ENCODE measurements at regions not wholly inside any gene's neighbourhood (a gene's known extent, or its start where the extent isn't known, plus 50 kb on each side); places are given as distances from the start of the nearest gene placed in this dataset.

DNA sequence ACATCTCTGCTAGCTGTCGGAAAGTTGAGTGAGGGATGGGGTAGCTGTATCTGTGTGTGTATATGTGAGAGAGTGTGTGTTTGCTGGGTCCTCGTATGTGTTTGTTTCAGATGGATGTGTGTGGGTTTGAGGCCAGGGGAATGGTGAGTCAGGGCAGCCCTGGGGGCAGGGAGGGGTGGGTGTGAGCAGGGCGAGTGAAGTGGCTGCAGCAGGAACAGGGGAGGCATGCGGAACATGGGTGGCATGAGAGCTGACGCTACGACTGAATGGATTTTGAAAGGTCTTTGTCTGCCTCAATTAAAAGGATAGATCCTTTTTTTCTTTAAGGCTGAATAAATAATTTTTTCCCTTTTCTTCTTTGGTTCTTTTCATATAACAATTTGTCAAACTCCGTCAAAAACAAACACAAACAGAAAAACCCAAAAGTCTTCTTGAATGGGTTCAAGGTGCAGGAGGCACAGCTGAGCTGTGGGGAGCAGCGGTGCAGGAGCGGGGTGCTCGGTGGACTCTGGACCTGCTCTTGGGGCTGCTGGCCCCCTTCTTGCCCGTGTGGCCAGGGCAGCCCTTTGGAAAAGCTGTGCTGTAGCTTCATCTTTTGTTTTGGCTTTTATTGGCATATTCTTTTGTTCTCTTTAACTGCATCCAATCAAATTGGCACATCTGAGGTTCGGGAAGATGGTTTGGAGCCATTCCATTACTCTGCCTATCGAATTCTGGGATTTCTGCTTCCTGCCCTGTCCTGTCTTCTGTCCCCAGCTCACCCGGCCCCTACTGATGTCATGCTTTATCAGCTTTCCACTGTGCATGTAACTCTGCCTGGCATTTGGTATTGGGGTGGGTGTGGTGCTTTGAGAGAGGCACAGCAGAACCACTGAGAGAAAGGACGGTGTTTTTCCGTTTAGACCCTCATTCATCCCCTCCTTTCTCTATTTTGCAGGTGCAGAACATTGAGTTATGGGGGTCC is 80.1 kb downstream of the ADAMTS15 start:
- intact Hi-C loops (cut with micrococcal nuclease; ENCODE audit: unreplicated experiment), result no loop called here
- TF ChIP-seq SIN3A (IDR thresholded peaks at IDR 0.05; ENCODE audit: borderline replicate concordance, insufficient read depth, low read depth, low read length) (no peak), POLR2AphosphoS5 (IDR thresholded peaks at IDR 0.05; ENCODE audit: low read depth, low read length) (no peak), CTCF (IDR thresholded peaks at IDR 0.05) (no peak), TCF7L2 (IDR thresholded peaks at IDR 0.05; ENCODE audit: low read depth, low read length) (no peak)
- TF ChIP-seq, protein P1, sequence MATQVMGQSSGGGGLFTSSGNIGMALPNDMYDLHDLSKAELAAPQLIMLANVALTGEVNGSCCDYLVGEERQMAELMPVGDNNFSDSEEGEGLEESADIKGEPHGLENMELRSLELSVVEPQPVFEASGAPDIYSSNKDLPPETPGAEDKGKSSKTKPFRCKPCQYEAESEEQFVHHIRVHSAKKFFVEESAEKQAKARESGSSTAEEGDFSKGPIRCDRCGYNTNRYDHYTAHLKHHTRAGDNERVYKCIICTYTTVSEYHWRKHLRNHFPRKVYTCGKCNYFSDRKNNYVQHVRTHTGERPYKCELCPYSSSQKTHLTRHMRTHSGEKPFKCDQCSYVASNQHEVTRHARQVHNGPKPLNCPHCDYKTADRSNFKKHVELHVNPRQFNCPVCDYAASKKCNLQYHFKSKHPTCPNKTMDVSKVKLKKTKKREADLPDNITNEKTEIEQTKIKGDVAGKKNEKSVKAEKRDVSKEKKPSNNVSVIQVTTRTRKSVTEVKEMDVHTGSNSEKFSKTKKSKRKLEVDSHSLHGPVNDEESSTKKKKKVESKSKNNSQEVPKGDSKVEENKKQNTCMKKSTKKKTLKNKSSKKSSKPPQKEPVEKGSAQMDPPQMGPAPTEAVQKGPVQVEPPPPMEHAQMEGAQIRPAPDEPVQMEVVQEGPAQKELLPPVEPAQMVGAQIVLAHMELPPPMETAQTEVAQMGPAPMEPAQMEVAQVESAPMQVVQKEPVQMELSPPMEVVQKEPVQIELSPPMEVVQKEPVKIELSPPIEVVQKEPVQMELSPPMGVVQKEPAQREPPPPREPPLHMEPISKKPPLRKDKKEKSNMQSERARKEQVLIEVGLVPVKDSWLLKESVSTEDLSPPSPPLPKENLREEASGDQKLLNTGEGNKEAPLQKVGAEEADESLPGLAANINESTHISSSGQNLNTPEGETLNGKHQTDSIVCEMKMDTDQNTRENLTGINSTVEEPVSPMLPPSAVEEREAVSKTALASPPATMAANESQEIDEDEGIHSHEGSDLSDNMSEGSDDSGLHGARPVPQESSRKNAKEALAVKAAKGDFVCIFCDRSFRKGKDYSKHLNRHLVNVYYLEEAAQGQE (IDR thresholded peaks at IDR 0.05; ENCODE audit: insufficient read depth in 1 of 2, low read depth in 2 of 2, low read length in 1 of 2), result no peak
- ChIA-PET POLR2A (no interaction called here), CTCF (no interaction called here)
- no peak overlapping the region for H3K27ac ChIP-seq (ENCODE audit: low read length)
- no peaks in the 10 kb centered on the region for H3K27me3 ChIP-seq (ENCODE audit: control insufficient read depth, insufficient read depth, low read length)
- DNase-seq (ENCODE audit: low read depth, low spot score) (no peak), ATAC-seq (no peak)
- BruUV-seq (replicated peaks), result no TSS peak
- no peaks in the 10 kb centered on the region for H3K36me3 ChIP-seq (ENCODE audit: control insufficient read depth, insufficient read depth, low read length)
- H3K4me1 ChIP-seq (ENCODE audit: control insufficient read depth, insufficient read depth, low read length), result no peaks in the 10 kb centered on the region
- H3K4me3 ChIP-seq (ENCODE audit: low read depth in 2 of 2, low read length in 2 of 2), result no peak overlapping the region
- H3K9me3 ChIP-seq (ENCODE audit: control insufficient read depth, insufficient read depth, low read depth, low read length), result no peaks in the 10 kb centered on the region
- in situ Hi-C loops (cut with HindIII; ENCODE audit: low pct_unique_long_range_greater_than_20kb, low sequenced_read_pairs), result no loop called here

GRCh38 chr11:130529366-130529765 is 80.9 kb downstream of the ADAMTS15 start:
- TF ChIP-seq TCF7L2 (IDR thresholded peaks at IDR 0.05; ENCODE audit: low read depth, low read length), result no peak
- no peak for TF ChIP-seq POLR2AphosphoS5 (IDR thresholded peaks at IDR 0.05; ENCODE audit: low read depth, low read length)
- TF ChIP-seq, protein P1 (IDR thresholded peaks at IDR 0.05; ENCODE audit: insufficient read depth in 1 of 2, low read depth in 2 of 2, low read length in 1 of 2), result no peak
- no peak for TF ChIP-seq SIN3A (IDR thresholded peaks at IDR 0.05; ENCODE audit: borderline replicate concordance, insufficient read depth, low read depth, low read length)
- no peak for TF ChIP-seq CTCF (IDR thresholded peaks at IDR 0.05)
- POLR2A ChIA-PET, result no interaction called here
- DNase-seq (ENCODE audit: low read depth, low spot score) (no peak), ATAC-seq (no peak)
- in situ Hi-C loops (cut with HindIII; ENCODE audit: low pct_unique_long_range_greater_than_20kb, low sequenced_read_pairs) (no loop called here), intact Hi-C loops (cut with micrococcal nuclease; ENCODE audit: unreplicated experiment) (no loop called here)
- Histone ChIP-seq H3K9me3 (ENCODE audit: control insufficient read depth, insufficient read depth, low read depth, low read length) (no peaks in the 10 kb centered on the region), H3K4me3 (ENCODE audit: low read depth in 2 of 2, low read length in 2 of 2) (no peak overlapping the region), H3K27ac (ENCODE audit: low read length) (no peak overlapping the region), H3K4me1 (ENCODE audit: control insufficient read depth, insufficient read depth, low read length) (no peaks in the 10 kb centered on the region), H3K36me3 (ENCODE audit: control insufficient read depth, insufficient read depth, low read length) (no peaks in the 10 kb centered on the region), H3K27me3 (ENCODE audit: control insufficient read depth, insufficient read depth, low read length) (no peaks in the 10 kb centered on the region)
- BruUV-seq (replicated peaks), result no TSS peak
- CTCF ChIA-PET, result no interaction called here

All from Panc1 (cell line).